OCI-LY7 (cell line): ENCODE measurements at regions not wholly inside any gene's neighbourhood (a gene's known extent, or its start where the extent isn't known, plus 50 kb on each side); places are given as distances from the start of the nearest gene placed in this dataset.

ENCODE experiments used
- CTCF ChIP-seq: fragments of 200-600 bp; sonication (generic); conservative IDR thresholded peaks from 2 replicates; pipeline ENCODE4 v1.5.1; 2014; ENCODE audit warnings: mild to moderate bottlenecking, antibody characterized with exemption, low read length, moderate library complexity, mixed read lengths
- EZH2phosphoT487 ChIP-seq: fragments of 200-600 bp; sonication (generic); IDR thresholded peaks from 2 replicates; pipeline ENCODE4 v1.6.1; 2018; ENCODE audit warnings: low read depth, borderline replicate concordance, mild to moderate bottlenecking, mixed run types, antibody characterized with exemption, low read length, moderate library complexity, mixed read lengths

GRCh38 chr17:70271672-70272071 is 102.3 kb downstream of the KCNJ2 start:
- no peak for TF ChIP-seq CTCF
- no peak for TF ChIP-seq EZH2phosphoT487
